Loucy (cell line): ENCODE measurements at regions not wholly inside any gene's neighbourhood (a gene's known extent, or its start where the extent isn't known, plus 50 kb on each side); places are given as distances from the start of the nearest gene placed in this dataset.

Source experiments
- H2AFZ ChIP-seq: fragments of 200-600 bp; sonication (generic); 2 replicates; pipeline ENCODE4 v1.6.0; 2016; ENCODE audit warnings: antibody characterized with exemption, mild to moderate bottlenecking, low read length, moderate library complexity
- H3F3A ChIP-seq: fragments of 200-600 bp; 2 replicates; pipeline ENCODE4 v1.6.0; 2016; ENCODE audit warnings: antibody characterized with exemption, low read depth, mild to moderate bottlenecking
- H3K27me3 ChIP-seq: fragments of 200-600 bp; sonication (generic); 2 replicates; pipeline ENCODE4 v1.6.1; 2014; ENCODE audit warnings: low read length, mild to moderate bottlenecking; ENCODE audit not compliant: insufficient read depth, poor library complexity, severe bottlenecking
- H3K36me3 ChIP-seq: fragments of 200-600 bp; sonication (generic); 2 replicates; pipeline ENCODE4 v1.6.1; 2016; ENCODE audit warnings: low read length; ENCODE audit not compliant: insufficient read depth
- H3K4me1 ChIP-seq: fragments of 200-600 bp; sonication (generic); 2 replicates; pipeline ENCODE4 v1.5.1; 2014; ENCODE audit warnings: low read length, mild to moderate bottlenecking; ENCODE audit not compliant: insufficient read depth, poor library complexity, severe bottlenecking
- H3K4me2 ChIP-seq: fragments of 200-600 bp; sonication (generic); 2 replicates; pipeline ENCODE4 v1.6.0; 2014; ENCODE audit warnings: antibody characterized with exemption, low read length, low read depth, mild to moderate bottlenecking; ENCODE audit not compliant: poor library complexity, severe bottlenecking
- H3K4me3 ChIP-seq: fragments of 200-600 bp; sonication (generic); 2 replicates; pipeline ENCODE4 v1.5.1; 2014; ENCODE audit warnings: low read length, mild to moderate bottlenecking, mixed read lengths; ENCODE audit not compliant: poor library complexity, severe bottlenecking
- H3K79me2 ChIP-seq: fragments of 200-600 bp; sonication (generic); 2 replicates; pipeline ENCODE4 v1.6.1; 2014; ENCODE audit warnings: low read length; ENCODE audit not compliant: insufficient read depth
- H3K9ac ChIP-seq: fragments of 200-600 bp; sonication (generic); 2 replicates; pipeline ENCODE4 v1.6.0; 2014; ENCODE audit warnings: mild to moderate bottlenecking, low read depth, low read length, moderate library complexity; ENCODE audit not compliant: poor library complexity, severe bottlenecking
- H3K9me2 ChIP-seq: fragments of 200-600 bp; sonication (generic); replicated peaks from 2 replicates; pipeline ENCODE4 v1.6.1; 2016; ENCODE audit warnings: low read depth, low read length, mixed read lengths
- H3K9me3 ChIP-seq: fragments of 200-600 bp; sonication (generic); 2 replicates; pipeline ENCODE4 v1.6.1; 2014; ENCODE audit warnings: mild to moderate bottlenecking, antibody characterized with exemption, low read length, low read depth; ENCODE audit not compliant: insufficient read depth
- H4K20me1 ChIP-seq: fragments of 200-600 bp; sonication (generic); 2 replicates; pipeline ENCODE4 v1.6.0; 2014; ENCODE audit warnings: antibody characterized with exemption, low read length, mild to moderate bottlenecking; ENCODE audit not compliant: insufficient read depth, poor library complexity, severe bottlenecking
- CTCF ChIP-seq: fragments of 200-600 bp; sonication (generic); conservative IDR thresholded peaks from 2 replicates; pipeline ENCODE4 v1.5.1; 2014; ENCODE audit warnings: mild to moderate bottlenecking, antibody characterized with exemption, low read length
- EZH2phosphoT487 ChIP-seq: fragments of 200-600 bp; IDR thresholded peaks from 2 replicates; pipeline ENCODE4 v1.6.1; 2018; ENCODE audit warnings: antibody characterized with exemption, mild to moderate bottlenecking, moderate library complexity, borderline replicate concordance

- Histone ChIP-seq H3K4me1 (peaks cover 9% of the 10 kb centered on the region), H3K27me3 (no peaks in the 10 kb centered on the region), H3K79me2 (no peaks in the 10 kb centered on the region), H3K4me3 (no peak overlapping the region), H3F3A (no peaks in the 10 kb centered on the region), H3K9me2 (no peaks in the 10 kb centered on the region), H3K9ac (no peak overlapping the region), H3K4me2 (no peak overlapping the region), H3K36me3 (no peaks in the 10 kb centered on the region), H2AFZ (no peak overlapping the region), H3K9me3 (no peaks in the 10 kb centered on the region), H4K20me1 (no peaks in the 10 kb centered on the region)
- TF ChIP-seq EZH2phosphoT487 (no peak), CTCF (no peak)
Measured at GRCh38 chr1:232153652-232154051, 476.3 kb downstream of the SIPA1L2 start.

GRCh38 chr1:232150770-232151548 is 479.0 kb downstream of the SIPA1L2 start:
- Histone ChIP-seq H3F3A (no peaks in the 10 kb centered on the region), H3K4me1 (no peaks in the 10 kb centered on the region), H3K9me3 (no peaks in the 10 kb centered on the region), H3K27me3 (no peaks in the 10 kb centered on the region), H3K4me2 (no peak overlapping the region), H3K79me2 (no peaks in the 10 kb centered on the region), H3K4me3 (no peak overlapping the region), H4K20me1 (no peaks in the 10 kb centered on the region), H3K9ac (no peak overlapping the region), H3K36me3 (no peaks in the 10 kb centered on the region), H2AFZ (no peak overlapping the region), H3K9me2 (no peaks in the 10 kb centered on the region)
- TF ChIP-seq EZH2phosphoT487, result no peak
- TF ChIP-seq CTCF, result no peak

GRCh38 chr1:232149287-232150201 is 480.4 kb downstream of the SIPA1L2 start:
- no peaks in the 10 kb centered on the region for H4K20me1 ChIP-seq
- no peaks in the 10 kb centered on the region for H3K36me3 ChIP-seq
- no peak overlapping the region for H3K9ac ChIP-seq
- H3F3A ChIP-seq, result no peaks in the 10 kb centered on the region
- H3K4me3 ChIP-seq, result no peak overlapping the region
- H3K4me1 ChIP-seq, result no peaks in the 10 kb centered on the region
- H3K27me3 ChIP-seq, result no peaks in the 10 kb centered on the region
- no peaks in the 10 kb centered on the region for H3K9me3 ChIP-seq
- no peak overlapping the region for H2AFZ ChIP-seq
- TF ChIP-seq EZH2phosphoT487 (no peak), CTCF (no peak)
- H3K79me2 ChIP-seq, result no peaks in the 10 kb centered on the region
- no peak overlapping the region for H3K4me2 ChIP-seq
- no peaks in the 10 kb centered on the region for H3K9me2 ChIP-seq
